WERI-Rb-1 (cell line): ENCODE measurements at regions not wholly inside any gene's neighbourhood (a gene's known extent, or its start where the extent isn't known, plus 50 kb on each side); places are given as distances from the start of the nearest gene placed in this dataset.

ENCODE experiments used
- DNase-seq: peaks from one replicate; pipeline ENCODE4 v3.0.0-alpha.2; 2020
- H3K27ac ChIP-seq: fragments of 250-450 bp; sonication (Bioruptor Pico); 2 replicates; pipeline ENCODE4 v1.5.1; 2020; ENCODE audit warnings: mild to moderate bottlenecking, moderate library complexity
- H3K27me3 ChIP-seq: fragments of 250-450 bp; sonication (Bioruptor Pico); 2 replicates; pipeline ENCODE4 v1.5.1; 2021; ENCODE audit warnings: mild to moderate bottlenecking, low read depth, moderate library complexity; ENCODE audit not compliant: insufficient read depth, severe bottlenecking
- H3K36me3 ChIP-seq: fragments of 250-450 bp; sonication (Bioruptor Pico); 2 replicates; pipeline ENCODE4 v1.5.1; 2020; ENCODE audit warnings: mild to moderate bottlenecking, moderate library complexity
- H3K4me3 ChIP-seq: 2 replicates; pipeline ENCODE4 v1.5.1; 2011; ENCODE audit warnings: low read depth, mild to moderate bottlenecking, control low read depth, low read length
- H3K9me3 ChIP-seq: fragments of 250-450 bp; sonication (Bioruptor Pico); 2 replicates; pipeline ENCODE4 v1.5.1; 2021; ENCODE audit warnings: mild to moderate bottlenecking, moderate library complexity; ENCODE audit not compliant: severe bottlenecking
- CTCF ChIP-seq: IDR thresholded peaks from 2 replicates; pipeline ENCODE4 v1.5.1; 2011; ENCODE audit warnings: low read depth, mild to moderate bottlenecking, control low read depth, inconsistent platforms, low read length

- no peak for DNase-seq
- no peak overlapping the region for H3K4me3 ChIP-seq
- H3K27me3 ChIP-seq = no peaks in the 10 kb centered on the region
- H3K9me3 ChIP-seq = no peaks in the 10 kb centered on the region
- TF ChIP-seq CTCF = no peak
- no peaks in the 10 kb centered on the region for H3K36me3 ChIP-seq
- no peak overlapping the region for H3K27ac ChIP-seq
Observed at GRCh38 chr1:73907051-73907450, 290.9 kb downstream of the LRRIQ3 start.

GRCh38 chr1:73903092-73903491, 294.9 kb downstream of the LRRIQ3 start:
- Histone ChIP-seq H3K4me3 (no peak overlapping the region), H3K36me3 (no peaks in the 10 kb centered on the region), H3K27me3 (no peaks in the 10 kb centered on the region), H3K9me3 (no peaks in the 10 kb centered on the region), H3K27ac (no peak overlapping the region)
- no peak for TF ChIP-seq CTCF
- DNase-seq = no peak

- no peaks in the 10 kb centered on the region for H3K36me3 ChIP-seq
- no peak for DNase-seq
- H3K27me3 ChIP-seq = no peaks in the 10 kb centered on the region
- no peak for TF ChIP-seq CTCF
- no peak overlapping the region for H3K27ac ChIP-seq
- H3K9me3 ChIP-seq = no peaks in the 10 kb centered on the region
- H3K4me3 ChIP-seq = no peak overlapping the region
Observed at GRCh38 chr1:73901738-73902137, 296.2 kb downstream of the LRRIQ3 start.

- Histone ChIP-seq H3K9me3 (no peaks in the 10 kb centered on the region), H3K27ac (no peak overlapping the region)
- no peak for TF ChIP-seq CTCF
Observed at GRCh38 chr1:73899311-73899710, 298.7 kb downstream of the LRRIQ3 start.

GRCh38 chr1:73898540-73898939, 299.4 kb downstream of the LRRIQ3 start:
- no peak for TF ChIP-seq CTCF
- DNase-seq = no peak
- Histone ChIP-seq H3K27me3 (no peaks in the 10 kb centered on the region), H3K4me3 (no peak overlapping the region), H3K27ac (no peak overlapping the region), H3K36me3 (no peaks in the 10 kb centered on the region), H3K9me3 (no peaks in the 10 kb centered on the region)

More at GRCh38 chr1:73899311-73899710, 298.7 kb downstream of the LRRIQ3 start:
- no peak overlapping the region for H3K4me3 ChIP-seq
- DNase-seq = no peak
- no peaks in the 10 kb centered on the region for H3K27me3 ChIP-seq
- no peaks in the 10 kb centered on the region for H3K36me3 ChIP-seq

- no peaks in the 10 kb centered on the region for H3K9me3 ChIP-seq
- no peak for TF ChIP-seq CTCF
- no peaks in the 10 kb centered on the region for H3K36me3 ChIP-seq
- DNase-seq = no peak
- H3K27ac ChIP-seq = no peak overlapping the region
- no peak overlapping the region for H3K4me3 ChIP-seq
- H3K27me3 ChIP-seq = no peaks in the 10 kb centered on the region
Observed at GRCh38 chr1:73887412-73887811, 310.6 kb downstream of the LRRIQ3 start.
